OCI-LY1 (cell line): ENCODE measurements at regions not wholly inside any gene's neighbourhood (a gene's known extent, or its start where the extent isn't known, plus 50 kb on each side); places are given as distances from the start of the nearest gene placed in this dataset.

Experiments used
- CTCF ChIP-seq: fragments of 200-600 bp; sonication (generic), shearing (Covaris generic); IDR thresholded peaks from 2 replicates; pipeline ENCODE4 v1.5.1; 2017; ENCODE audit warnings: mild to moderate bottlenecking, antibody characterized with exemption, low read length, moderate library complexity, mixed read lengths
- EZH2 ChIP-seq: fragments of 200-600 bp; sonication (generic), shearing (Covaris generic); IDR thresholded peaks from 2 replicates; pipeline ENCODE4 v1.8.0; 2017; ENCODE audit warnings: borderline replicate concordance, mixed run types, mild to moderate bottlenecking, antibody characterized with exemption, low read length, moderate library complexity, mixed read lengths

DNA sequence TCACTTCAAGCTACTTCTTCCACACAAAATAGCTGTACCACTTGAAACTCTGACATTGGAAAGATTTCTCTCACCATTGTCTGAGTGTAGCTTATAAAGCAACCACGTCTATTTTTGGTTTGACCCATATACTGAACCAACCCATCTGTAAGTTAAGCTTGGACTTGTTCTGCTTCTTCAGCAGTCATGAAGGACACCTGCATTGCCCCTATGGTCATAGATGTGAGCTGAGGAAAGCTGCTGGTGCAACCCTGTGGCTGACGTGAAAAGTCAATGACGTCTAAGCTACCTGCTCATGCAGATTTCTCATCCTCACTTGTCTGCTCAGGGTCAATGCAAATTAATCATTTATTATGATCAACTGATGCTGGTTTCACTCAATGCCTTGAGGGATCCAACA, 417.4 kb downstream of the CETN3 start:
- TF ChIP-seq CTCF (no peak), EZH2 (no peak)
